A673 (cell line): ENCODE measurements at regions not wholly inside any gene's neighbourhood (a gene's known extent, or its start where the extent isn't known, plus 50 kb on each side); places are given as distances from the start of the nearest gene placed in this dataset.

Experiments
- BruUV-seq: library from RNA; stranded (reverse); fragments of 400-500 nt; replicated peaks from 2 replicates; lab custom pipeline; 2021; lab: Mats Ljungman, UMichigan
- CTCF ChIA-PET: fragments of 300-600 bp; sonication (Branson Sonifier 250); formaldehyde crosslinking; loops from one replicate; lab custom pipeline; 2022; ENCODE audit warnings: antibody characterized with exemption; lab: Charles Lee
- POLR2A ChIA-PET: fragments of 300-600 bp; sonication (Branson Sonifier 250); formaldehyde crosslinking; loops from one replicate; lab custom pipeline; 2022; ENCODE audit warnings: antibody characterized with exemption; ENCODE audit not compliant: low non-redundant PET; lab: Charles Lee
- DNase-seq: peaks from one replicate; pipeline ENCODE4 v3.0.0-alpha.2; 2015; ENCODE audit warnings: low spot score
- H3K27ac ChIP-seq: fragments of 200-600 bp; sonication (generic); 2 replicates; pipeline ENCODE4 v1.5.1; 2016; ENCODE audit warnings: mixed run types, low read depth, mild to moderate bottlenecking, mixed read lengths, antibody characterized with exemption, low read length; ENCODE audit not compliant: poor library complexity, severe bottlenecking
- H3K27me3 ChIP-seq: fragments of 200-600 bp; sonication (generic); replicated peaks from 2 replicates; pipeline ENCODE4 v1.6.1; 2017; ENCODE audit warnings: mixed run types, low read depth, mild to moderate bottlenecking, mixed read lengths, antibody characterized with exemption, low read length; ENCODE audit not compliant: insufficient read depth, poor library complexity
- H3K36me3 ChIP-seq: fragments of 200-600 bp; sonication (generic); 2 replicates; pipeline ENCODE4 v1.6.1; 2016; ENCODE audit warnings: mixed run types, mild to moderate bottlenecking, mixed read lengths, antibody characterized with exemption, low read length; ENCODE audit not compliant: insufficient read depth, poor library complexity, severe bottlenecking
- H3K4me1 ChIP-seq: fragments of 200-600 bp; sonication (generic); 2 replicates; pipeline ENCODE4 v1.6.1; 2017; ENCODE audit warnings: mixed run types, mild to moderate bottlenecking, mixed read lengths, antibody characterized with exemption, low read length; ENCODE audit not compliant: insufficient read depth, poor library complexity, severe bottlenecking
- H3K4me3 ChIP-seq: fragments of 200-600 bp; sonication (generic); 2 replicates; pipeline ENCODE4 v1.5.1; 2016; ENCODE audit warnings: low read depth, mixed run types, mild to moderate bottlenecking, mixed read lengths, low read length; ENCODE audit not compliant: poor library complexity, severe bottlenecking
- H3K9me3 ChIP-seq: fragments of 200-600 bp; sonication (generic); 2 replicates; pipeline ENCODE4 v1.6.1; 2016; ENCODE audit warnings: mixed run types, low read depth, mild to moderate bottlenecking, mixed read lengths, antibody characterized with exemption, low read length; ENCODE audit not compliant: poor library complexity, severe bottlenecking
- CTCF ChIP-seq: fragments of 300-800, 200-600 bp; sonication (generic); conservative IDR thresholded peaks from 2 replicates; pipeline ENCODE4 v1.5.1; 2017; ENCODE audit warnings: low read depth, mild to moderate bottlenecking, antibody characterized with exemption, low read length, moderate library complexity, mixed read lengths
- EZH2 ChIP-seq: fragments of 200-600 bp; sonication (generic); IDR thresholded peaks from 2 replicates; pipeline ENCODE4 v1.6.1; 2017; ENCODE audit warnings: borderline replicate concordance, low read depth, mild to moderate bottlenecking, mixed read lengths, antibody characterized with exemption, low read length; ENCODE audit not compliant: poor library complexity, severe bottlenecking
- intact Hi-C: fragments of 100-400 bp; cut with micrococcal nuclease; formaldehyde crosslinking; loops from one replicate; pipeline ENCODE4 v1.10.0; 2022; ENCODE audit not compliant: unreplicated experiment

DNA sequence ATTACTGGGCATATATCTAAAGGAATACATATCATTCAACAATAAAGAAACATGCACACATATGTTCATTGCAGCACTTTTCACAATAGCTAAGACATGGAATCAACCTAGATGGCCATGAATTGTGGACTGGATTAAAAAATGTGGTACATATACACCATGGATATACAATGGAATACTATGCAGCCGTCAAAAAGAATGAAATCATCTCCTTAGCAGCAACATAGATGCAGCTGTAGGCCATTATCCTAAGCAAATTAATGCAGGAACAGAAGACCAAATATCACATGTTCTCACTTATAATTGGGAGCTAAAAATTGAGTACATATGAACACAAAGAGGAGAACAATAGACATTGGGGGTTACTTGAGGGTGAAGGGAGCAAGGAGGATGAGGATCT, 175.6 kb downstream of the POLR1F start:
- no peak for DNase-seq
- H3K27me3 ChIP-seq, result no peaks in the 10 kb centered on the region
- POLR2A ChIA-PET, result no interaction called here
- H3K36me3 ChIP-seq, result no peaks in the 10 kb centered on the region
- CTCF ChIA-PET, result no interaction called here
- no peak overlapping the region for H3K27ac ChIP-seq
- intact Hi-C loops, result no loop called here
- H3K9me3 ChIP-seq, result no peaks in the 10 kb centered on the region
- no peak overlapping the region for H3K4me3 ChIP-seq
- no peak for TF ChIP-seq CTCF
- TF ChIP-seq EZH2, result no peak
- no peaks in the 10 kb centered on the region for H3K4me1 ChIP-seq
- BruUV-seq, result no TSS peak

GRCh38 chr7:19530852-19531251, 178.0 kb downstream of the POLR1F start:
- no peaks in the 10 kb centered on the region for H3K27me3 ChIP-seq
- TF ChIP-seq CTCF, result no peak
- no peak for TF ChIP-seq EZH2
- POLR2A ChIA-PET, result no interaction called here
- H3K9me3 ChIP-seq, result no peaks in the 10 kb centered on the region
- H3K27ac ChIP-seq, result no peak overlapping the region
- no TSS peak for BruUV-seq
- no peak overlapping the region for H3K4me3 ChIP-seq
- H3K4me1 ChIP-seq, result no peaks in the 10 kb centered on the region
- intact Hi-C loops, result no loop called here
- DNase-seq, result no peak
- CTCF ChIA-PET, result no interaction called here
- no peaks in the 10 kb centered on the region for H3K36me3 ChIP-seq

DNA sequence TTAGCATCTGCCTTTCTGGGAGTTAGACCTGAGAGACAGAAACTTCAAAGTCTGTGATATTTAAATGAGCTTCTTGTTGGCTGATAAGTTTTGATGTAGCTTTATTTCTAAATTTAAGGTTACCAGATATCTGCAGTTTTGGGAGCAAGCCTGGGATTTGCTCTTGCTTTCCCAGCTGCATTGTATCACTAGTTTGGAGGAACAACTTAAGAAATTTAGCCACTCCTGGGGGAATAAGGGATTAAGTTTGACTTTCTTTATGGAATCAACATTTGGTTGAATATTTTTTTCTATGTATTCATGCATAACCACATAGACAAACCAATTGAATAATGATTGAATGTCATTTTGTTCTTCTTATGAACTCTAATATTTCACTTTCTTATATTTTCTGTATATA, 178.6 kb downstream of the POLR1F start:
- intact Hi-C loops, result no loop called here
- no peaks in the 10 kb centered on the region for H3K9me3 ChIP-seq
- no TSS peak for BruUV-seq
- H3K27me3 ChIP-seq, result no peaks in the 10 kb centered on the region
- CTCF ChIA-PET, result no interaction called here
- H3K4me3 ChIP-seq, result no peak overlapping the region
- POLR2A ChIA-PET, result no interaction called here
- no peak for DNase-seq
- no peaks in the 10 kb centered on the region for H3K36me3 ChIP-seq
- TF ChIP-seq CTCF (no peak), EZH2 (no peak)
- H3K27ac ChIP-seq, result no peak overlapping the region
- no peaks in the 10 kb centered on the region for H3K4me1 ChIP-seq
